HepG2 (cell line): ENCODE measurements at regions not wholly inside any gene's neighbourhood (a gene's known extent, or its start where the extent isn't known, plus 50 kb on each side); places are given as distances from the start of the nearest gene placed in this dataset.

Experiments
- GABPA ChIP-seq, 2 experiments: IDR thresholded peaks; 2 replicates each; pipeline ENCODE4 v1.6.1; 2011 to 2016; ENCODE audit warnings: low read depth in 2 of 2, low read length in 1 of 2, missing biosample characterization in 1 of 2, missing genetic modification characterization in 1 of 2
- GPN1 ChIP-seq: sonication (generic); formaldehyde crosslinking; IDR thresholded peaks from 2 replicates; pipeline ENCODE4 v1.5.1; 2020; ENCODE audit warnings: missing genetic modification reagents, borderline replicate concordance
- GTF3A ChIP-seq: sonication (generic); formaldehyde crosslinking; conservative IDR thresholded peaks from 2 replicates; pipeline ENCODE4 v1.4.0; 2020; ENCODE audit warnings: mild to moderate bottlenecking, missing genetic modification reagents
- ISL2 ChIP-seq: sonication (generic); formaldehyde crosslinking; IDR thresholded peaks from 2 replicates; pipeline ENCODE4 v1.5.0; 2020; ENCODE audit warnings: missing genetic modification reagents
- KLF16 ChIP-seq, 2 experiments: sonication (generic) in 1 of 2; formaldehyde crosslinking in 1 of 2; IDR thresholded peaks; 2 replicates each; pipeline versions ENCODE4 v1.6.1 to v1.8.0; 2016 to 2023; ENCODE audit warnings: missing genetic modification reagents in 2 of 2, missing compliant biosample characterization in 1 of 2
- SMAD1 ChIP-seq: sonication (generic); formaldehyde crosslinking; IDR thresholded peaks from 2 replicates; pipeline ENCODE4 v1.4.0; 2020; ENCODE audit warnings: missing genetic modification reagents, low read depth, mild to moderate bottlenecking, borderline replicate concordance
- TAF15 ChIP-seq: fragments of 200-400 bp; formaldehyde crosslinking; IDR thresholded peaks from one replicate; pipeline ENCODE4 v1.6.1; 2018; ENCODE audit warnings: mild to moderate bottlenecking, low read depth, low read length; ENCODE audit not compliant: poor library complexity, severe bottlenecking
- ZSCAN9 ChIP-seq: IDR thresholded peaks from 2 replicates; pipeline ENCODE4 v1.6.1; 2016; ENCODE audit warnings: borderline replicate concordance
- TF ChIP-seq, protein P1 (sequence below): sonication (generic); formaldehyde crosslinking; IDR thresholded peaks from 2 replicates; pipeline ENCODE4 v1.4.0; 2020; ENCODE audit warnings: missing genetic modification reagents
- TF ChIP-seq, protein P2 (sequence below): sonication (generic); formaldehyde crosslinking; IDR thresholded peaks from 2 replicates; pipeline ENCODE4 v1.4.0; 2020; ENCODE audit warnings: missing genetic modification reagents, borderline replicate concordance
- TF ChIP-seq, protein P3 (sequence below): IDR thresholded peaks from 2 replicates; pipeline ENCODE4 v1.4.0; 2020; ENCODE audit warnings: mild to moderate bottlenecking, missing genetic modification reagents
- TF ChIP-seq, protein P4 (sequence below): sonication (generic); formaldehyde crosslinking; IDR thresholded peaks from 2 replicates; pipeline ENCODE4 v1.4.0; 2020; ENCODE audit warnings: mild to moderate bottlenecking, missing genetic modification reagents
- TF ChIP-seq, protein P5 (sequence below): sonication (generic); formaldehyde crosslinking; conservative IDR thresholded peaks from 2 replicates; pipeline ENCODE4 v1.8.0; 2022; ENCODE audit warnings: low read depth, missing genetic modification reagents

DNA sequence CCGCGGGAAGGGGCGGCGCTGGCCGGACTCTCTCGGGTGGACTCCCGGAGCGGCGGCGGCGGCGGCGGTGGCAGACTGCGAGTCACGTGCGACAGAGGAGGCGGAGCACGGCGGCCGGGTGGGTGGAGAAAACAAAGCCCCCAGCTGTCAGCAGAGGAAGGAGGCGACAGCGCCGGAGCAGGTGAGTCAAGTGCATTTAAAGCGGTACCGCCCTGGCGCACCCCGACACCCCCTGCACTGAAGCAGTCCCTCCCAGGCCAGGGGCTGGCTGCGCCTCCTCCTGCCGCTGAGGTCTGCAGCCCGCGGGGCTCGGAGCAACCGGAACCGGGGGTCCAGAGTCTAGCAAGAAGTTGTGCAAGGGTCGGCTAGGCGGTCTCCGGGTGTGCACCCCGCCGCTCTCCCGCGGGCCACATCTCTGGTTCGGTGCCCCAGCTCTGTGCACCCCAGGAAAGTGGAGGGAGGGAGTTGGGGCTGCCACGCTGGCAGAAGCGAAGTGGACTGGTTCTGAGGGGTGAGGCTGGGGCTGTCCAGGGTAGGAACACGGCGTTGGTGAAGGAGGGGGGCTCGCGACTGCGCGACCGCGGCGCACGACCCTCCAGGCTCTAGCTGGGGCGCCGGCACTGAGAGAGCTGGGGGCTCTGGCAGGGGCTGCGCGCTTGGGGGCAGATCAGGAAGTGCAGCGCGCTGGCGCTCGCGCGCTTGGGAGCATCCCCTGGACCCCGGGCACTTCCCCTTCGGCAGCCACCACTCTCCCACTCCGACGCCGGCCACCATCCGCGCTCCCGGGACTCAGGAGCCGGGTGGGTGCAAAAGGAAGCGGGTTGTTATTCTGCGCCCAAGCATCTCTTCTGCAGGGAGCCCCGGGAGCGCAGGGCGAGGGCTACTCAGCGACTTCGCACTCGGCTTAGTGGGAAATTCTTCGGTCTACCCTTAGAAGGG is 64.0 kb upstream of the MAPRE2 start (continued):
- TF ChIP-seq, protein P1, sequence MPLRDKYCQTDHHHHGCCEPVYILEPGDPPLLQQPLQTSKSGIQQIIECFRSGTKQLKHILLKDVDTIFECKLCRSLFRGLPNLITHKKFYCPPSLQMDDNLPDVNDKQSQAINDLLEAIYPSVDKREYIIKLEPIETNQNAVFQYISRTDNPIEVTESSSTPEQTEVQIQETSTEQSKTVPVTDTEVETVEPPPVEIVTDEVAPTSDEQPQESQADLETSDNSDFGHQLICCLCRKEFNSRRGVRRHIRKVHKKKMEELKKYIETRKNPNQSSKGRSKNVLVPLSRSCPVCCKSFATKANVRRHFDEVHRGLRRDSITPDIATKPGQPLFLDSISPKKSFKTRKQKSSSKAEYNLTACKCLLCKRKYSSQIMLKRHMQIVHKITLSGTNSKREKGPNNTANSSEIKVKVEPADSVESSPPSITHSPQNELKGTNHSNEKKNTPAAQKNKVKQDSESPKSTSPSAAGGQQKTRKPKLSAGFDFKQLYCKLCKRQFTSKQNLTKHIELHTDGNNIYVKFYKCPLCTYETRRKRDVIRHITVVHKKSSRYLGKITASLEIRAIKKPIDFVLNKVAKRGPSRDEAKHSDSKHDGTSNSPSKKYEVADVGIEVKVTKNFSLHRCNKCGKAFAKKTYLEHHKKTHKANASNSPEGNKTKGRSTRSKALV: peak; percentile 13; the same call in 1 of the 2 replicates
- TF ChIP-seq, protein P2, sequence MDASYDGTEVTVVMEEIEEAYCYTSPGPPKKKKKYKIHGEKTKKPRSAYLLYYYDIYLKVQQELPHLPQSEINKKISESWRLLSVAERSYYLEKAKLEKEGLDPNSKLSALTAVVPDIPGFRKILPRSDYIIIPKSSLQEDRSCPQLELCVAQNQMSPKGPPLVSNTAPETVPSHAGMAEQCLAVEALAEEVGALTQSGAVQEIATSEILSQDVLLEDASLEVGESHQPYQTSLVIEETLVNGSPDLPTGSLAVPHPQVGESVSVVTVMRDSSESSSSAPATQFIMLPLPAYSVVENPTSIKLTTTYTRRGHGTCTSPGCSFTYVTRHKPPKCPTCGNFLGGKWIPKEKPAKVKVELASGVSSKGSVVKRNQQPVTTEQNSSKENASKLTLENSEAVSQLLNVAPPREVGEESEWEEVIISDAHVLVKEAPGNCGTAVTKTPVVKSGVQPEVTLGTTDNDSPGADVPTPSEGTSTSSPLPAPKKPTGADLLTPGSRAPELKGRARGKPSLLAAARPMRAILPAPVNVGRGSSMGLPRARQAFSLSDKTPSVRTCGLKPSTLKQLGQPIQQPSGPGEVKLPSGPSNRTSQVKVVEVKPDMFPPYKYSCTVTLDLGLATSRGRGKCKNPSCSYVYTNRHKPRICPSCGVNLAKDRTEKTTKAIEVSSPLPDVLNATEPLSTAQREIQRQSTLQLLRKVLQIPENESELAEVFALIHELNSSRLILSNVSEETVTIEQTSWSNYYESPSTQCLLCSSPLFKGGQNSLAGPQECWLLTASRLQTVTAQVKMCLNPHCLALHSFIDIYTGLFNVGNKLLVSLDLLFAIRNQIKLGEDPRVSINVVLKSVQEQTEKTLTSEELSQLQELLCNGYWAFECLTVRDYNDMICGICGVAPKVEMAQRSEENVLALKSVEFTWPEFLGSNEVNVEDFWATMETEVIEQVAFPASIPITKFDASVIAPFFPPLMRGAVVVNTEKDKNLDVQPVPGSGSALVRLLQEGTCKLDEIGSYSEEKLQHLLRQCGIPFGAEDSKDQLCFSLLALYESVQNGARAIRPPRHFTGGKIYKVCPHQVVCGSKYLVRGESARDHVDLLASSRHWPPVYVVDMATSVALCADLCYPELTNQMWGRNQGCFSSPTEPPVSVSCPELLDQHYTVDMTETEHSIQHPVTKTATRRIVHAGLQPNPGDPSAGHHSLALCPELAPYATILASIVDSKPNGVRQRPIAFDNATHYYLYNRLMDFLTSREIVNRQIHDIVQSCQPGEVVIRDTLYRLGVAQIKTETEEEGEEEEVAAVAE (CRISPR knock-in tag): no peak; the same call in 1 of the 2 replicates
- peak in 1 of 2 experiments; percentile 59; a peak in 1 of 4 replicates for TF ChIP-seq KLF16 (CRISPR knock-in tag; IDR thresholded peaks at IDR 0.05)
- TF ChIP-seq ZSCAN9: no peak
- TF ChIP-seq ISL2 (CRISPR knock-in tag): no peak
- TF ChIP-seq, protein P3, sequence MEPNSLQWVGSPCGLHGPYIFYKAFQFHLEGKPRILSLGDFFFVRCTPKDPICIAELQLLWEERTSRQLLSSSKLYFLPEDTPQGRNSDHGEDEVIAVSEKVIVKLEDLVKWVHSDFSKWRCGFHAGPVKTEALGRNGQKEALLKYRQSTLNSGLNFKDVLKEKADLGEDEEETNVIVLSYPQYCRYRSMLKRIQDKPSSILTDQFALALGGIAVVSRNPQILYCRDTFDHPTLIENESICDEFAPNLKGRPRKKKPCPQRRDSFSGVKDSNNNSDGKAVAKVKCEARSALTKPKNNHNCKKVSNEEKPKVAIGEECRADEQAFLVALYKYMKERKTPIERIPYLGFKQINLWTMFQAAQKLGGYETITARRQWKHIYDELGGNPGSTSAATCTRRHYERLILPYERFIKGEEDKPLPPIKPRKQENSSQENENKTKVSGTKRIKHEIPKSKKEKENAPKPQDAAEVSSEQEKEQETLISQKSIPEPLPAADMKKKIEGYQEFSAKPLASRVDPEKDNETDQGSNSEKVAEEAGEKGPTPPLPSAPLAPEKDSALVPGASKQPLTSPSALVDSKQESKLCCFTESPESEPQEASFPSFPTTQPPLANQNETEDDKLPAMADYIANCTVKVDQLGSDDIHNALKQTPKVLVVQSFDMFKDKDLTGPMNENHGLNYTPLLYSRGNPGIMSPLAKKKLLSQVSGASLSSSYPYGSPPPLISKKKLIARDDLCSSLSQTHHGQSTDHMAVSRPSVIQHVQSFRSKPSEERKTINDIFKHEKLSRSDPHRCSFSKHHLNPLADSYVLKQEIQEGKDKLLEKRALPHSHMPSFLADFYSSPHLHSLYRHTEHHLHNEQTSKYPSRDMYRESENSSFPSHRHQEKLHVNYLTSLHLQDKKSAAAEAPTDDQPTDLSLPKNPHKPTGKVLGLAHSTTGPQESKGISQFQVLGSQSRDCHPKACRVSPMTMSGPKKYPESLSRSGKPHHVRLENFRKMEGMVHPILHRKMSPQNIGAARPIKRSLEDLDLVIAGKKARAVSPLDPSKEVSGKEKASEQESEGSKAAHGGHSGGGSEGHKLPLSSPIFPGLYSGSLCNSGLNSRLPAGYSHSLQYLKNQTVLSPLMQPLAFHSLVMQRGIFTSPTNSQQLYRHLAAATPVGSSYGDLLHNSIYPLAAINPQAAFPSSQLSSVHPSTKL (CRISPR knock-in tag): peak; percentile 66; the same call in 1 of the 2 replicates
- no peak for TF ChIP-seq GPN1
- TF ChIP-seq, protein P4, sequence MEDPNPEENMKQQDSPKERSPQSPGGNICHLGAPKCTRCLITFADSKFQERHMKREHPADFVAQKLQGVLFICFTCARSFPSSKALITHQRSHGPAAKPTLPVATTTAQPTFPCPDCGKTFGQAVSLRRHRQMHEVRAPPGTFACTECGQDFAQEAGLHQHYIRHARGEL (CRISPR knock-in tag): no peak
- TF ChIP-seq GABPA (IDR thresholded peaks at IDR 0.05; ENCODE audit: low read depth, low read length): no peak
- TF ChIP-seq GABPA (CRISPR knock-in tag; IDR thresholded peaks at IDR 0.05; ENCODE audit: low read depth): no peak
- TF ChIP-seq GTF3A (CRISPR knock-in tag): no peak
- TF ChIP-seq, protein P5, sequence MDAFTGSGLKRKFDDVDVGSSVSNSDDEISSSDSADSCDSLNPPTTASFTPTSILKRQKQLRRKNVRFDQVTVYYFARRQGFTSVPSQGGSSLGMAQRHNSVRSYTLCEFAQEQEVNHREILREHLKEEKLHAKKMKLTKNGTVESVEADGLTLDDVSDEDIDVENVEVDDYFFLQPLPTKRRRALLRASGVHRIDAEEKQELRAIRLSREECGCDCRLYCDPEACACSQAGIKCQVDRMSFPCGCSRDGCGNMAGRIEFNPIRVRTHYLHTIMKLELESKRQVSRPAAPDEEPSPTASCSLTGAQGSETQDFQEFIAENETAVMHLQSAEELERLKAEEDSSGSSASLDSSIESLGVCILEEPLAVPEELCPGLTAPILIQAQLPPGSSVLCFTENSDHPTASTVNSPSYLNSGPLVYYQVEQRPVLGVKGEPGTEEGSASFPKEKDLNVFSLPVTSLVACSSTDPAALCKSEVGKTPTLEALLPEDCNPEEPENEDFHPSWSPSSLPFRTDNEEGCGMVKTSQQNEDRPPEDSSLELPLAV (CRISPR knock-in tag): no peak
- TF ChIP-seq TAF15: peak; percentile 92
- no peak for TF ChIP-seq SMAD1 (CRISPR knock-in tag)
